ENCODE measurements at regions not wholly inside any gene's neighbourhood (a gene's known extent, or its start where the extent isn't known, plus 50 kb on each side); places are given as distances from the start of the nearest gene placed in this dataset.

- no peak for DNase-seq
These were observed 350.9 kb downstream of the LTN1 start for GRCh38 chr21:28641731-28642130.

- no peak for DNase-seq
These were observed 352.4 kb downstream of the LTN1 start for GRCh38 chr21:28640326-28640725.

- DNase-seq, result no peak
These were observed 352.9 kb downstream of the LTN1 start for GRCh38 chr21:28639737-28640136.

- DNase-seq, result no peak
These were observed 355.7 kb downstream of the LTN1 start for GRCh38 chr21:28636752-28637691.

- no peak for DNase-seq
These were observed 357.1 kb downstream of the LTN1 start for GRCh38 chr21:28635541-28635940.

GRCh38 chr21:28633839-28634555, 358.7 kb downstream of the LTN1 start:
- no peak for DNase-seq

- no peak for DNase-seq
These were observed 359.8 kb downstream of the LTN1 start for GRCh38 chr21:28632755-28633408.

GRCh38 chr21:28627691-28628090, 365.0 kb downstream of the LTN1 start:
- no peak for DNase-seq

GRCh38 chr21:28627261-28627660, 365.4 kb downstream of the LTN1 start:
- no peak for DNase-seq

- DNase-seq, result no peak
These were observed 368.1 kb downstream of the LTN1 start for GRCh38 chr21:28624626-28625025.

GRCh38 chr21:28617300-28617699, 375.4 kb downstream of the LTN1 start:
- no peak for DNase-seq

- DNase-seq, result no peak
These were observed 377.4 kb downstream of the LTN1 start for GRCh38 chr21:28615276-28615675.

- no peak for DNase-seq
These were observed 377.9 kb downstream of the LTN1 start for GRCh38 chr21:28614791-28615190.

GRCh38 chr21:28608646-28609045, 384.0 kb downstream of the LTN1 start:
- no peak for DNase-seq

- DNase-seq, result no peak
These were observed 385.1 kb downstream of the LTN1 start for GRCh38 chr21:28607545-28607944.

GRCh38 chr21:28604946-28605537, 387.6 kb downstream of the LTN1 start:
- no peak for DNase-seq

GRCh38 chr21:28602546-28602945, 390.1 kb downstream of the LTN1 start:
- DNase-seq, result no peak

- DNase-seq, result no peak
These were observed 394.5 kb downstream of the LTN1 start for GRCh38 chr21:28598214-28598613.

- DNase-seq, result no peak
These were observed 400.3 kb downstream of the LTN1 start for GRCh38 chr21:28592205-28592865.

GRCh38 chr21:28590676-28591075, 402.0 kb downstream of the LTN1 start:
- no peak for DNase-seq

GRCh38 chr21:28590026-28590425, 402.7 kb downstream of the LTN1 start:
- DNase-seq, result no peak

GRCh38 chr21:28588997-28589396, 403.7 kb downstream of the LTN1 start:
- no peak for DNase-seq

- DNase-seq, result no peak
These were observed 404.9 kb downstream of the LTN1 start for GRCh38 chr21:28587748-28588147.

Measured in stimulated activated CD8-positive, alpha-beta memory T cell treated with anti-CD3 and anti-CD28 coated beads, Interleukin-4, amount 100 ng/mL, for 48 hours (primary cell).